Stimulated activated CD4-positive, alpha-beta T cell treated with anti-CD3 and anti-CD28 coated beads, Interleukin-12 subunit alpha, Interleukin-12 subunit beta, amount 100 ng/mL, for 48 hours (primary cell): ENCODE measurements at regions not wholly inside any gene's neighbourhood (a gene's known extent, or its start where the extent isn't known, plus 50 kb on each side); places are given as distances from the start of the nearest gene placed in this dataset.

Source experiments
- DNase-seq, 3 donors: peaks; one replicate each; pipeline ENCODE4 v3.0.0-alpha.2; 2020; ENCODE audit warnings: low read depth in 2 of 3, low spot score in 1 of 3

DNA sequence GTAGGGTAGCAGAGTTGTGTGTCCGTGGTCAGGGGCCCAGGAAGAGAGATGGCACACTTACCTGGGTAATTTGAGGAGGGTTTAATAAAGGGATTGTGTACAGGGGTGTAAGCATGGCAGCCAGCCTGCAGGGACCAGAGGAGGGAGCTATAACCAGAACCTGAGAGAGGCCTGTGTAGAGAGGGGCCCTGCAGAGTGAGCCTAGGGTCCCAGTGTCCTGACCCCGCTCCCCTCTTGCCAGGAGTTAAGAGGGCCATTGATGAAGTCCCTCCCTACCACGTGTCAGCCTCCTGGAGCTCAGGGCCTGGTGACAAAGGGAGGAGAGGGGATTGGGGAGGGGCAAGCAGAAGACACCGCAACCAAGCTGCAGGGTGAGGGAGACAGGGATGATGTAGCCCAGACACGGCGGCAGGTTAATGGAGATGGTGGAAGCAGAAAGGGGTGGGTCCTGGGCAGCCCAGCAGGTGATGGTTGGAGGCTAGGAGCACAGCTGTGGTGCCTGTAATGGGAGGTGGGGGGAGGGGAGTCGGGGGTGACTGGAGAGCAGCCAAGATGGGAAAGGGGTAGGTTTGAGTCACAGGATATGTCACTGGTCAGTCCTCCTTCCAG, 165.4 kb upstream of the TOPAZ1 start:
- DNase-seq = no peak

- DNase-seq = no peak
Measured at GRCh38 chr3:44077267-44077666, 164.4 kb upstream of the TOPAZ1 start.

DNA sequence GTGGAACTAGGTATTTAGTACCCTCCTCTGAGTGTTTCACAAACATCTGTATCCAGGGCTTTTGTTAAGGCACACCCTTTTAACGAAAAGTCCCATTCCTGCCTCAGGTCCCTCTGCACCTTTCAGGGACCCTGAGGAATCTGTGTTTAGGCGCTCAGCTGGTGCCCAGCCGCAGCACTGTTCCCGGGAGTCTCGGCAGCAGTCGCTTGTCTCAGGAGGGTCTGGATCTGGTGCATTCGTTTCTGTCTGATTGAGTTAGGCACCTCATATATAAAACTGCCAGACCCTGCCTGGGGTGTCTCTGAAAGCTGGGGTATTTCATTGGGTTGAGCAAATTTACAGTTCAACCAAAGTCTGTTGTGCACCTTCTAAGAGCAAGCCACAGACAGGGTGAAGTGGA, 162.8 kb upstream of the TOPAZ1 start:
- DNase-seq = no peak

DNA sequence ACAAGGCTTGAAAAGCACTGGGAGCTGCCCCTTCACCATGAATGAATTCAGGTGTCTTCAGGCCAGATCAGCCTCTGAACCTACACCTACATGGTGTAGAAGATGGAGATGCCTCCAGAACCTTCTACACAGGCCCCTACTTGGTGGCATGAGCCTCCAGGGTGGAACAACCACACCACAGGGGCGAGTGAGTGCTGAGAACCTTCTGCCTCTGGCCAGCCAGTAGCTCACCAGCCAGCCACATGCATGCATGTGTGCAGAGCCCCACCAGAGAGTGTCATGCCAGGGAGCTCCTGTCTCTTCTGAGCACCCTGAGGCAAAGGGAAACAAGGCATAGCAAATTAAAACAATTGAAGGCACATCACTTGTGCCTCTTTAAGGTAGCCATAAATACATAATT, 161.8 kb upstream of the TOPAZ1 start:
- no peak for DNase-seq

GRCh38 chr3:44080474-44081072, 161.1 kb upstream of the TOPAZ1 start:
- no peak for DNase-seq

DNA sequence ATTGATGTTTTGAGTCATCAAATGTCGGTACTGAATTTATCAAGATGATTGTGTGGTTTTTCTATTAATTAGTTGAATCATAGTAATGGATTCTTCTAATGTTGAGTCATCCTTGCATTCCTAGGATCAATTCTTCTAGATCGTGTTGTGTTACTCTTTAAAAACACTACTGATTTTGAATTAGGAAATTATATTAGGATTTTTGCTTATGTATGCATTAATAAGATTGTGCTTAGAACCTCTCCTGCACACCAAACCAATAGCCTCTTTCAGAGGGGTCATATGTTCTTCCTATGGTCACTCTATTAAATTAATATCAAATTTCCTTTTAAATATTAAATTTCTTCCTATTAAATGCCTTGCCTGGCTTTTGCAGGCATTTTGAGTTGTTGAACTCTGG, 151.7 kb upstream of the TOPAZ1 start:
- DNase-seq = no peak

- no peak for DNase-seq
Measured at GRCh38 chr3:44092497-44092896, 149.2 kb upstream of the TOPAZ1 start.

DNA sequence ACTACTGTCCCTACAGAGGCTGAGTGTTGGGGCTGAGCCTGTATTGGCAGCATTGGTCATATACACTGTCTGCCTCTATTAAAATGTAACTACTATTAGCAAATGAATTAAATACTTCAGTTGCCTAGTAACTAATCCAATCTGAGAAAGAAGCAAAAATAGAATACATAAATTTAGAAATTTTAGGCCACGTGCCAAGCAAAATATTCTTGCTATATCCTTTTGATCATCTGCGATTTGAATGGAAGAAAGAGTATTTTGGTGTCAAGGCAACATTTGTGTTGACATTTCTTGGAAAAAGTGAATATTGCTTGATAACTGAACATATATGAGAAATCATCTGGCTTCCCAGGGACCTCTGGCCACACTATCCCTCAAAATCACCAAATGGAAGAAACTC, 148.2 kb upstream of the TOPAZ1 start:
- DNase-seq = no peak

GRCh38 chr3:44098656-44099415, 142.8 kb upstream of the TOPAZ1 start:
- no peak for DNase-seq

DNA sequence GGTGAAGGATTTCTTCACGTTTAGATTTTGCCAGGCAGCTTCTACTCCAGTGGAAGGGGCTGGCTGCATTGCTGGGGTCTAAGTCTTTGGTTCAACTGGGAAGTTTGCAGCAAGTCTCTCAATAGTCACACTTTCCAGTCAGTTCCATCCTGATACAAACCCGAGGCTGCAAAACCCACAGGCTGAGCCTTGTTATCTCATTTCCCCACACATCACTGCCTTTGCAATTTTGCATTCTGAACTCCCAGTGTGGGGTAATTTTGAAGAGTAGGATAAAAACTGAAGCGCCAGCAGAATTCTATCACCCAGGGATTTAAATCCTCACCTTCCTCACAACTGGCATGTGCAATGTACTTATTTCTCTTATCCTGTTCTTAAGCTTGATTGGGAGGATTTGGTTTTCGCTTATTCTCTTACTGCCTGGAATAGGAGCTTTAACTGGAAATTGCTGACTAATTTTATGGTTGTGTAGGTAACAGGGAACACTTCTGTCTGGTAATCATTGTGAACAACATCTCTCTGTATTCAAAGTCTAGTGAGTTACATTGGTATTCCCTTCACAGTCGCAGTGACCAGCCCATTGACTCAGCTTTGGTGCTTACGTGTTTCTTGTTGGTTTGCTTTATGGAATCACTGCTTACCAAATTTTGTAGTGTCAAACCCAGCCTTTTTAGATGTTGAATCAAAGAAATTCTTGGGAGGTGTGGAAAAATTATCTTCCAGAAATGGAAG, 142.0 kb upstream of the TOPAZ1 start:
- DNase-seq = no peak

- DNase-seq = no peak
Measured at GRCh38 chr3:44100298-44100695, 141.4 kb upstream of the TOPAZ1 start.

DNA sequence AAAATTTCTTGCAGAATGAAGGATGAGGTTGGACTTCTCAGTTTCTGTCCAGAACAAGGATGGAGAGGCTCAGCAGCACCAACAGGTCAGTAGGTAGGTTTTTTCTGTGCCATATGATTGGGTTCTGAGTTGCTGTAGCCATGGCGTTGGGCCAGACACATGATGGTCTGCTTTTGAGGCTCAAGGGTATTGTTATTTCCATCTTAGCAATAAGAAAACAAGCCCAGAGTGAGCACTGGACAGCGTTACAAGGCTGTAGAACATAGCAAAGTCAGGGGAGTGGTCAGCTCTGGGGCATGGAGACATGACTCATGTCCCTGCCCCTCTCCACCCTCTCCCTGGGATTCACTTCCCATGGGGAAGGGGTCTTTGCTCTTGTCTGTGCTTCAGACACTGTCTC, 137.6 kb upstream of the TOPAZ1 start:
- DNase-seq = no peak

DNA sequence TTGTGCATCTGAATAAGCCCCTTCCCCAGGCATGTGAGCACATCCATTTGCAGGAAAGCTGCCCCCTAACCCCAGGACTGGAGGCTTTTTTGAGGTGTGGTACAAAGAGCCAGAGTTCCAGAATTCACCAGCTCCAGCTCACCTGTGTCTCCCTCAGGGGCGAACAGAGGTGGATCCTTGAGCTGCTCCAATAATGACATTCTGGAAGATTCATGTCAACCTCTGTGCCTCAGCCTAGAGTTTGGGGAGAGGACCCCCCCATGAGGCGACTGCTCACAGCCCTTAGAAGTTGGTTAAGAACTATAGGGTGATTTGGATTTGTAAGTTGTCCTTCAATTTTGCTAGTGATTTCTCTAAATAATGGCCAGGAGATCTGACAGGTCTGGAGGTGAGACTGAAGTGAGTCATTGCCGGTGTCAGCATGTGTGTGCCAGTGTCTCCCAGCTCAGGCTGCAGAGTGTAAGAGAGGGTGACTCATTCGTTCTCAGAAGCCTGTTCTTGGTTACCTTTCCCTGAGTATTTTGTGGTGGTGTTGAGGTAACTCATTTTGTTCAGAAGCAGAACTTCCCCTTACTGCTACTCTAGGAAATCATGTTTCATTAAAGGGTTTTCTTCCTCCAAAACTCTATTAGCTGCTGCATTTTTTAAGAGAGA, 136.9 kb upstream of the TOPAZ1 start:
- DNase-seq = peak; percentile 38 to 52 (median 44)

- no peak for DNase-seq
Measured at GRCh38 chr3:44105571-44105970, 136.1 kb upstream of the TOPAZ1 start.

DNA sequence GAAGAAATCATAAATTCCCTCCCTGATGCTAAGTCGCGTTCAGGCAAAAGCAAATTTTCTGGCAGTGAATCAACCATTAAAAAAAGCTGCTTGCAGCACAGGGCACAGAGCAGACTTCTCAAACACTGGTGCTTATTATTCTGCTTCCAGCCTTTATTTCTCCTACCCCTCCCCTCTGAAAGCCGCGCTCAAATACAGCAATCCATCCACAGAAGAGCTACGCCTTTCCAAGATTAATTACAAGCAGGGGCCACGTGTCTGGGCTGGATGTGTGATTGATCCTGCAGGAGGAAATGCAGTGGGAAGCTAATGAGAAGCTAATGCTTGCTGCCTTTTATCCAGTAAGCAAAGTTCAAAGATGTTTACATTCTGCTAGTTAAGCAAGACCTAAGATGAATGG, 134.9 kb upstream of the TOPAZ1 start:
- no peak for DNase-seq

DNA sequence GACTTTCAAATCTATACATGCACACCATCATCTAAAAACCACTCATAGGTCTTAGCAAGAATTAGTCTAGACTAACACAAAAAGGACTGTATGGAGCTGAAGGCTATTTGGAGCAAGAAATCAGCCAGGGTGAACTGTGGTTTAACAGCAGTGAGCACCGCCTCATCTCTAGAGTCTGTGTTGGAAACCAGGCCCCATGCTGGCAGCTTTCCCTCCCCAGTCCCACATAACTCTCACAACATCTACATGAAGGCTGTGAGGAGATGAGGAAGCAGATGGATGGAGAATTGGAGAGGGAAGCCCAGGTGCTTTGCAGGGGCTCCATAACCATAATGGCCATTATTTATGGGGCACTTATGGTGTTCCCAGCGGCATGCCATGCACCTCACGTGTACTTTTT, 133.2 kb upstream of the TOPAZ1 start:
- DNase-seq = no peak

- DNase-seq = no peak
Measured at GRCh38 chr3:44109771-44110361, 131.8 kb upstream of the TOPAZ1 start.

DNA sequence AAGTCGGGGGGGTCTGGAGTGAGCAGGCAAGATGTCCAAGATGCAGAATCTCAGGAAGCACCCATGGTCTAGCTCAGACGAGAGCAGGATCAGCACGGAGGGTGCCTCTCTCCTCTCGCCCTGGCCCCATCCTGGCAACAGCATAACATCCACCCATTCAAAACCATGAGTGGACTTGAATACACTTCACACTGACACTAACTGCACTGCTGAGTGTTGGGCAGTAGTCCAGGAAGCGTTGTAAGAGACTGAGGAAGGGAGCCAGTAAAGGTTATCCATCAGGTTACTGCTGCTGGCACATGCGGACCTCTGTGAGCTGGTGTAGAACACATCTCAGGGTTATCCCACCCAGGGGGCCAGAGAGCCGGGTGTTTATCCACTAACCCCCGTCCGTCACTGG, 131.0 kb upstream of the TOPAZ1 start:
- no peak for DNase-seq

- DNase-seq = no peak
Measured at GRCh38 chr3:44111482-44111881, 130.2 kb upstream of the TOPAZ1 start.

GRCh38 chr3:44114142-44114541, 127.5 kb upstream of the TOPAZ1 start:
- DNase-seq = peak; percentile 15 to 34 (median 31)

GRCh38 chr3:44117239-44117638, 124.4 kb upstream of the TOPAZ1 start:
- DNase-seq = no peak
